ENCODE measurements at regions not wholly inside any gene's neighbourhood (a gene's known extent, or its start where the extent isn't known, plus 50 kb on each side); places are given as distances from the start of the nearest gene placed in this dataset.

GRCh38 chr2:147197754-147198483 is 646.9 kb upstream of the ACVR2A start:
- ATAC-seq: no peak
- Mint-ChIP-seq H3K4me1 (no peaks in the 10 kb centered on the region), H3K36me3 (ENCODE audit: low read depth) (no peaks in the 10 kb centered on the region), H3K27ac (no peak overlapping the region), H3K4me3 (no peak overlapping the region), H3K9me3 (no peaks in the 10 kb centered on the region), H3K27me3 (no peaks in the 10 kb centered on the region)
- no peak for DNase-seq

- Mint-ChIP-seq H3K4me3 (no peak overlapping the region), H3K9me3 (peaks cover 25% of the 10 kb centered on the region), H3K27ac (no peak overlapping the region), H3K27me3 (peaks cover 3% of the 10 kb centered on the region), H3K36me3 (ENCODE audit: low read depth) (no peaks in the 10 kb centered on the region), H3K4me1 (peaks cover 15% of the 10 kb centered on the region)
- peak; percentile 71 for ATAC-seq
- DNase-seq: peak; percentile 22
These were observed 662.6 kb upstream of the ACVR2A start for GRCh38 chr2:147182260-147182659.

- Mint-ChIP-seq H3K27ac (peak overlapping the region; percentile 55), H3K4me1 (peaks cover 15% of the 10 kb centered on the region)
- ATAC-seq: peak; percentile 15
These were observed 663.3 kb upstream of the ACVR2A start for GRCh38 chr2:147181351-147182029.

GRCh38 chr2:147177071-147177857 is 667.6 kb upstream of the ACVR2A start:
- no peaks in the 10 kb centered on the region for H3K36me3 Mint-ChIP-seq (ENCODE audit: low read depth)
- peaks cover 14% of the 10 kb centered on the region for H3K9me3 Mint-ChIP-seq
- H3K4me1 Mint-ChIP-seq: peaks cover 14% of the 10 kb centered on the region
- no peak overlapping the region for H3K27ac Mint-ChIP-seq
- H3K4me3 Mint-ChIP-seq: no peak overlapping the region
- no peak for DNase-seq
- peaks cover 3% of the 10 kb centered on the region for H3K27me3 Mint-ChIP-seq
- ATAC-seq: no peak

More at GRCh38 chr2:147181351-147182029, 663.3 kb upstream of the ACVR2A start:
- Mint-ChIP-seq H3K9me3 (peaks cover 25% of the 10 kb centered on the region), H3K4me3 (no peak overlapping the region), H3K27me3 (peaks cover 3% of the 10 kb centered on the region), H3K36me3 (ENCODE audit: low read depth) (no peaks in the 10 kb centered on the region)
- DNase-seq: no peak

GRCh38 chr2:147174824-147175254 is 670.0 kb upstream of the ACVR2A start:
- Mint-ChIP-seq H3K36me3 (ENCODE audit: low read depth) (no peaks in the 10 kb centered on the region), H3K4me1 (peaks cover 4% of the 10 kb centered on the region), H3K4me3 (no peak overlapping the region), H3K27me3 (no peaks in the 10 kb centered on the region), H3K27ac (no peak overlapping the region), H3K9me3 (peaks cover 5% of the 10 kb centered on the region)
- ATAC-seq (no peak), DNase-seq (no peak)

- no peak for DNase-seq
- no peak overlapping the region for H3K27ac Mint-ChIP-seq
- H3K4me1 Mint-ChIP-seq: peaks cover 4% of the 10 kb centered on the region
- H3K4me3 Mint-ChIP-seq: no peak overlapping the region
- no peaks in the 10 kb centered on the region for H3K27me3 Mint-ChIP-seq
- ATAC-seq: no peak
- H3K36me3 Mint-ChIP-seq (ENCODE audit: low read depth): no peaks in the 10 kb centered on the region
- peaks cover 4% of the 10 kb centered on the region for H3K9me3 Mint-ChIP-seq
These were observed 671.0 kb upstream of the ACVR2A start for GRCh38 chr2:147173798-147174197.

GRCh38 chr2:147173189-147173581 is 671.6 kb upstream of the ACVR2A start:
- DNase-seq (no peak), ATAC-seq (no peak)
- H3K4me3 Mint-ChIP-seq: no peak overlapping the region
- no peaks in the 10 kb centered on the region for H3K36me3 Mint-ChIP-seq (ENCODE audit: low read depth)
- H3K9me3 Mint-ChIP-seq: no peaks in the 10 kb centered on the region
- peaks cover 4% of the 10 kb centered on the region for H3K4me1 Mint-ChIP-seq
- no peak overlapping the region for H3K27ac Mint-ChIP-seq
- H3K27me3 Mint-ChIP-seq: no peaks in the 10 kb centered on the region

- ATAC-seq: no peak
- Mint-ChIP-seq H3K27me3 (no peaks in the 10 kb centered on the region), H3K4me1 (peaks cover 4% of the 10 kb centered on the region), H3K9me3 (no peaks in the 10 kb centered on the region), H3K27ac (no peak overlapping the region), H3K36me3 (ENCODE audit: low read depth) (no peaks in the 10 kb centered on the region), H3K4me3 (no peak overlapping the region)
- DNase-seq: no peak
These were observed 672.2 kb upstream of the ACVR2A start for GRCh38 chr2:147172493-147173188.

- Mint-ChIP-seq H3K9me3 (no peaks in the 10 kb centered on the region), H3K27ac (no peak overlapping the region), H3K4me1 (peaks cover 4% of the 10 kb centered on the region), H3K4me3 (no peak overlapping the region), H3K36me3 (ENCODE audit: low read depth) (no peaks in the 10 kb centered on the region), H3K27me3 (no peaks in the 10 kb centered on the region)
- ATAC-seq (no peak), DNase-seq (no peak)
These were observed 672.9 kb upstream of the ACVR2A start for GRCh38 chr2:147171941-147172340.

GRCh38 chr2:147170932-147171331 is 673.9 kb upstream of the ACVR2A start:
- ATAC-seq (no peak), DNase-seq (no peak)
- H3K27me3 Mint-ChIP-seq: no peaks in the 10 kb centered on the region
- no peak overlapping the region for H3K4me3 Mint-ChIP-seq
- H3K36me3 Mint-ChIP-seq (ENCODE audit: low read depth): no peaks in the 10 kb centered on the region
- no peaks in the 10 kb centered on the region for H3K9me3 Mint-ChIP-seq
- H3K27ac Mint-ChIP-seq: no peak overlapping the region
- no peaks in the 10 kb centered on the region for H3K4me1 Mint-ChIP-seq

- no peak for DNase-seq
- Mint-ChIP-seq H3K27ac (no peak overlapping the region), H3K4me3 (no peak overlapping the region), H3K9me3 (no peaks in the 10 kb centered on the region), H3K27me3 (no peaks in the 10 kb centered on the region), H3K36me3 (ENCODE audit: low read depth) (no peaks in the 10 kb centered on the region), H3K4me1 (no peaks in the 10 kb centered on the region)
- no peak for ATAC-seq
These were observed 679.0 kb upstream of the ACVR2A start for GRCh38 chr2:147165697-147166382.

GRCh38 chr2:147164563-147164962 is 680.3 kb upstream of the ACVR2A start:
- Mint-ChIP-seq H3K4me3 (no peak overlapping the region), H3K36me3 (ENCODE audit: low read depth) (no peaks in the 10 kb centered on the region), H3K27me3 (no peaks in the 10 kb centered on the region), H3K4me1 (no peaks in the 10 kb centered on the region), H3K9me3 (no peaks in the 10 kb centered on the region), H3K27ac (no peak overlapping the region)
- ATAC-seq (no peak), DNase-seq (no peak)

GRCh38 chr2:147161746-147162145 is 683.1 kb upstream of the ACVR2A start:
- H3K27ac Mint-ChIP-seq: no peak overlapping the region
- H3K9me3 Mint-ChIP-seq: no peaks in the 10 kb centered on the region
- no peak overlapping the region for H3K4me3 Mint-ChIP-seq
- ATAC-seq (no peak), DNase-seq (no peak)
- H3K36me3 Mint-ChIP-seq (ENCODE audit: low read depth): no peaks in the 10 kb centered on the region
- no peaks in the 10 kb centered on the region for H3K4me1 Mint-ChIP-seq
- no peaks in the 10 kb centered on the region for H3K27me3 Mint-ChIP-seq

- Mint-ChIP-seq H3K27me3 (no peaks in the 10 kb centered on the region), H3K36me3 (ENCODE audit: low read depth) (no peaks in the 10 kb centered on the region), H3K4me3 (no peak overlapping the region), H3K9me3 (no peaks in the 10 kb centered on the region), H3K4me1 (no peaks in the 10 kb centered on the region), H3K27ac (no peak overlapping the region)
- ATAC-seq: no peak
- DNase-seq: no peak
These were observed 687.9 kb upstream of the ACVR2A start for GRCh38 chr2:147156970-147157369.
